ENCODE measurements at regions not wholly inside any gene's neighbourhood (a gene's known extent, or its start where the extent isn't known, plus 50 kb on each side); places are given as distances from the start of the nearest gene placed in this dataset.

DNA sequence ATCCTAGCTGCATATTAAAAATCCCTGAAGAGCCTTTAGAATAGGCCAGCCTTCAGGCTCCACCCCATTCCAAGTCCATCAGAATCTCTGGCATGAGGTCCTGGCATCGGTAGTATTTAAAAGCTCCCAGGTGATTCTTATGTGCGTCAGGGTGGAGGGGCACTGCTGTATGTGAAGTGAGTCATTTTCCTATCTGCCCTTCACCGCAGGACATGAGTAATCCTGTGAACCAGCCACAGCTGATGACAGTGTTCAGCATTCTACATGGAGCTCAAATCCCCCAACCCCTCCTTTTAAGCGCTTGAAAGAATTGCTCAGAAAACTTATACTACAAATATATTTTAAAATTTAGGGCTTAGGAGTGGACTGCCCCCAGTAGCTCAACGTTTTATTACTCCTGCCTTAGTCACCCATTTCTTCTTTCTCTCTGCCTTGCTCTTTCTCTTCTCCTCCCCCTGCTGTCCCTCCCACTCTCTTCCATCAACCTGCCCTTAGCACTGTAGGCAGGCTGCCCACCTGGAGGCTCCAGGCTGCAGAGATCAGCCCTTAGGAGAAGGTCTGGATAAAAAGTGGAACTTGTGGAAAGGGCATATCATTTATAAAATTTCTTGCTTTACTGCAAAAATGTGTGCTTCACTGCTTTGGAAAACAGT, 73.8 kb upstream of the ZNF281 start (continued):
- TF ChIP-seq KLF8 (tag by site-specific recombination; IDR thresholded peaks at IDR 0.05) (0 out of 2 replicates have a peak, but pooled peaks have one; percentile 46), ZNF600 (tag by site-specific recombination; IDR thresholded peaks at IDR 0.05) (peak; percentile 25; the same call in 1 of the 2 replicates), ZEB2 (tag by site-specific recombination; IDR thresholded peaks at IDR 0.05) (peak; percentile 66; the same call in 1 of the 2 replicates), ZNF660 (tag by site-specific recombination; IDR thresholded peaks at IDR 0.05) (peak; percentile 87), SP3 (tag by site-specific recombination; IDR thresholded peaks at IDR 0.05) (0 out of 2 replicates have a peak, but pooled peaks have one; percentile 15), EGR2 (tag by site-specific recombination; IDR thresholded peaks at IDR 0.05; ENCODE audit: low read depth) (peak; percentile 85), ZNF76 (tag by site-specific recombination; IDR thresholded peaks at IDR 0.05; ENCODE audit: borderline replicate concordance, low read depth) (no peak), ZNF529 (tag by site-specific recombination; IDR thresholded peaks at IDR 0.05; ENCODE audit: insufficient replicate concordance) (peak; percentile 8), IKZF3 (tag by site-specific recombination; IDR thresholded peaks at IDR 0.05) (peak; percentile 77; the same call in 1 of the 2 replicates), ZNF558 (tag by site-specific recombination; IDR thresholded peaks at IDR 0.05) (no peak), GLIS1 (tag by site-specific recombination; IDR thresholded peaks at IDR 0.05) (0 out of 2 replicates have a peak, but pooled peaks have one; percentile 17), ZNF211 (tag by site-specific recombination; IDR thresholded peaks at IDR 0.05; ENCODE audit: low read depth) (no peak), ZNF10 (tag by site-specific recombination; IDR thresholded peaks at IDR 0.05) (peak; percentile 71; the same call in 1 of the 2 replicates), YY2 (tag by site-specific recombination; IDR thresholded peaks at IDR 0.05) (no peak), ZNF184 (tag by site-specific recombination; IDR thresholded peaks at IDR 0.05) (peak; percentile 43; the same call in 1 of the 2 replicates), ZIC2 (tag by site-specific recombination; IDR thresholded peaks at IDR 0.05) (peak; percentile 48), OSR2 (tag by site-specific recombination; IDR thresholded peaks at IDR 0.05) (0 out of 2 replicates have a peak, but pooled peaks have one; percentile 28), ZNF366 (tag by site-specific recombination; conservative IDR thresholded peaks at IDR 0.05) (peak; percentile 80), ZNF629 (tag by site-specific recombination; IDR thresholded peaks at IDR 0.05) (peak; percentile 85)
- TF ChIP-seq, protein P1, sequence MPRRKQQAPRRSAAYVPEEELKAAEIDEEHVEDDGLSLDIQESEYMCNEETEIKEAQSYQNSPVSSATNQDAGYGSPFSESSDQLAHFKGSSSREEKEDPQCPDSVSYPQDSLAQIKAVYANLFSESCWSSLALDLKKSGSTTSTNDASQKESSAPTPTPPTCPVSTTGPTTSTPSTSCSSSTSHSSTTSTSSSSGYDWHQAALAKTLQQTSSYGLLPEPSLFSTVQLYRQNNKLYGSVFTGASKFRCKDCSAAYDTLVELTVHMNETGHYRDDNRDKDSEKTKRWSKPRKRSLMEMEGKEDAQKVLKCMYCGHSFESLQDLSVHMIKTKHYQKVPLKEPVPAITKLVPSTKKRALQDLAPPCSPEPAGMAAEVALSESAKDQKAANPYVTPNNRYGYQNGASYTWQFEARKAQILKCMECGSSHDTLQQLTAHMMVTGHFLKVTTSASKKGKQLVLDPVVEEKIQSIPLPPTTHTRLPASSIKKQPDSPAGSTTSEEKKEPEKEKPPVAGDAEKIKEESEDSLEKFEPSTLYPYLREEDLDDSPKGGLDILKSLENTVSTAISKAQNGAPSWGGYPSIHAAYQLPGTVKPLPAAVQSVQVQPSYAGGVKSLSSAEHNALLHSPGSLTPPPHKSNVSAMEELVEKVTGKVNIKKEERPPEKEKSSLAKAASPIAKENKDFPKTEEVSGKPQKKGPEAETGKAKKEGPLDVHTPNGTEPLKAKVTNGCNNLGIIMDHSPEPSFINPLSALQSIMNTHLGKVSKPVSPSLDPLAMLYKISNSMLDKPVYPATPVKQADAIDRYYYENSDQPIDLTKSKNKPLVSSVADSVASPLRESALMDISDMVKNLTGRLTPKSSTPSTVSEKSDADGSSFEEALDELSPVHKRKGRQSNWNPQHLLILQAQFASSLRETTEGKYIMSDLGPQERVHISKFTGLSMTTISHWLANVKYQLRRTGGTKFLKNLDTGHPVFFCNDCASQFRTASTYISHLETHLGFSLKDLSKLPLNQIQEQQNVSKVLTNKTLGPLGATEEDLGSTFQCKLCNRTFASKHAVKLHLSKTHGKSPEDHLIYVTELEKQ (tag by site-specific recombination; IDR thresholded peaks at IDR 0.05; ENCODE audit: borderline replicate concordance): peak; percentile 64; the same call in 1 of the 2 replicates
- TF ChIP-seq, protein P2, sequence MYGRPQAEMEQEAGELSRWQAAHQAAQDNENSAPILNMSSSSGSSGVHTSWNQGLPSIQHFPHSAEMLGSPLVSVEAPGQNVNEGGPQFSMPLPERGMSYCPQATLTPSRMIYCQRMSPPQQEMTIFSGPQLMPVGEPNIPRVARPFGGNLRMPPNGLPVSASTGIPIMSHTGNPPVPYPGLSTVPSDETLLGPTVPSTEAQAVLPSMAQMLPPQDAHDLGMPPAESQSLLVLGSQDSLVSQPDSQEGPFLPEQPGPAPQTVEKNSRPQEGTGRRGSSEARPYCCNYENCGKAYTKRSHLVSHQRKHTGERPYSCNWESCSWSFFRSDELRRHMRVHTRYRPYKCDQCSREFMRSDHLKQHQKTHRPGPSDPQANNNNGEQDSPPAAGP (tag by site-specific recombination; IDR thresholded peaks at IDR 0.05): peak; percentile 74
- TF ChIP-seq, protein P3, sequence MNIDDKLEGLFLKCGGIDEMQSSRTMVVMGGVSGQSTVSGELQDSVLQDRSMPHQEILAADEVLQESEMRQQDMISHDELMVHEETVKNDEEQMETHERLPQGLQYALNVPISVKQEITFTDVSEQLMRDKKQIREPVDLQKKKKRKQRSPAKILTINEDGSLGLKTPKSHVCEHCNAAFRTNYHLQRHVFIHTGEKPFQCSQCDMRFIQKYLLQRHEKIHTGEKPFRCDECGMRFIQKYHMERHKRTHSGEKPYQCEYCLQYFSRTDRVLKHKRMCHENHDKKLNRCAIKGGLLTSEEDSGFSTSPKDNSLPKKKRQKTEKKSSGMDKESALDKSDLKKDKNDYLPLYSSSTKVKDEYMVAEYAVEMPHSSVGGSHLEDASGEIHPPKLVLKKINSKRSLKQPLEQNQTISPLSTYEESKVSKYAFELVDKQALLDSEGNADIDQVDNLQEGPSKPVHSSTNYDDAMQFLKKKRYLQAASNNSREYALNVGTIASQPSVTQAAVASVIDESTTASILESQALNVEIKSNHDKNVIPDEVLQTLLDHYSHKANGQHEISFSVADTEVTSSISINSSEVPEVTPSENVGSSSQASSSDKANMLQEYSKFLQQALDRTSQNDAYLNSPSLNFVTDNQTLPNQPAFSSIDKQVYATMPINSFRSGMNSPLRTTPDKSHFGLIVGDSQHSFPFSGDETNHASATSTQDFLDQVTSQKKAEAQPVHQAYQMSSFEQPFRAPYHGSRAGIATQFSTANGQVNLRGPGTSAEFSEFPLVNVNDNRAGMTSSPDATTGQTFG (tag by site-specific recombination; IDR thresholded peaks at IDR 0.05; ENCODE audit: borderline replicate concordance): no peak

All from HEK293 (cell line).